HG03060 (cell line): ENCODE measurements at regions not wholly inside any gene's neighbourhood (a gene's known extent, or its start where the extent isn't known, plus 50 kb on each side); places are given as distances from the start of the nearest gene placed in this dataset.
"Not testable (repeated sequence)": the region's sequence is repeated elsewhere in the genome, so short reads cannot be mapped to it uniquely, and the experiment has no call there.

Source experiments
- ATAC-seq: cut with Tn5 transposase; IDR thresholded peaks from one replicate; pipeline ENCODE4 v1.9.1; 2021; ENCODE audit warnings: low read depth, moderate number of reproducible peaks; ENCODE audit not compliant: unreplicated experiment

- ATAC-seq, result no peak
Measured at GRCh38 chr5:130520211-130520610, 615.9 kb downstream of the CHSY3 start.

DNA sequence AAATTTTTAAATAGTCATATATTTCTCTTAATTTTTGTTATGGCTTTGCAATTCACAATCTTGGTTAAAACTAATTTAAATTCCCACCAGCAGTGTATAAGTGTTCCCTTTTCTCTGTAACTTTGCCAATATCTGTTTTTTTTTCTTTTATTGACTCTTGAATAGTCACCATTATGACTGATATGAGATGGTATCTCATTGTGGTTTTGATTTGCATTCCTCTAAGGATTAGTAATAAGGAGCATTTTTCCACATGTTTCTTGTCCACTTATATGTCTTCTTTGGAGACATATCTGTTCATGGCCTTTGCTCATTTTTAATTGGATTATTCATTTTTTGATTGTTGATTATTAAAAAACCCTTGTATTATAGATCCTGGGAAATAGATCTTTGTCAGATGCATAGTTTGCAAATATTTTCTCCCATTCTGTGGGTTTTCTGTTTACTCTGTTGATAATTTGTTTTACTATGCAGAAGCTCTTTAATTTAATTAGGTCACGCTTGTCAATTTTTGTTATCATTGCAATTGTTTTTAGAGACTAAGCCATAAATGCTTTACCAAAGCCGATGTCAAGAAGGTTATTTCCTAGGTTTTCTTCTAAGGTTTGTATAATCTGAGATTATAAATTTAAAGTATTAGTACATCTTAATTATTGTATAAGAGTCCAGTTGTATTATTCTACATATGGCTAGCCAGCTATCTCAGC, 610.9 kb downstream of the CHSY3 start:
- no peak for ATAC-seq

DNA sequence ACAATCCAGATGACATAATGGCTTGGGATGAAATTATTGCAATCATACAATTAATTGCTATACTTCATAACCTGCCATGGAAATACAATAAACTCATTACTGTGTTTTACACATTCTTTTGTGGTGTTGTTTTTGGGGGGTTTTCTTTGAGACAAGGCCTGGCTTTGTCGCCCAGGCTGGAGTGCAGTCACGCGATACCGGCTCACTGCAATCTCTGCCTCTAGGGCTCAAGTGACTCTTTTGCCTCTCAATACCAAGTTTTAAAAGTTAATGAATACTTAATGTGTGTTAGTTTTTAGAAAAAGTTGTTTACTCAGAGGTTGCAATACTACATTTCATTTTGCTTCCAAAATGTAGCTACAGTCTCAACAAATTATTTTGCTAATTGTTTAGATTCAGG, 598.4 kb downstream of the CHSY3 start:
- no peak for ATAC-seq

GRCh38 chr5:130501151-130501865, 597.0 kb downstream of the CHSY3 start:
- no peak for ATAC-seq

DNA sequence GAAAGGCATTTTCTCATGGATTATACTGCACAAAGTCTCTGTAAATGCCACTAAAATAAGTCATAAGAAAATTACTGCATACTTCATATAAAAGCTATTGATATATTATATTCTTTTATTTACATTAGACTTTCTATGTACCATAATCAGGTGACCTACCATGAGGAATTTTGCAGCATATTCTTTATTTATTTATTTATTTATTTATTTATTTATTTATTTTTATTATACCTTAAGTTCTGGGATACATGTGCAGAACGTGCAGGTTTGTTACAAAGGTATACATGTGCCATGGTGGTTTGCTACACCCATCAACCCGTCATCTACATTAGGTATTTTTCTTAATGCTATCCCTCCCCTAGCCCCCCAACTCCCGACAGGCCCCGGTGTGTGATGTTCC, 596.2 kb downstream of the CHSY3 start:
- not testable (repeated sequence) for ATAC-seq

GRCh38 chr5:130496215-130496614, 592.0 kb downstream of the CHSY3 start:
- ATAC-seq, result no peak

GRCh38 chr5:130488252-130488651, 584.0 kb downstream of the CHSY3 start:
- ATAC-seq, result no peak

- ATAC-seq, result no peak
Measured at GRCh38 chr5:130479045-130479804, 575.0 kb downstream of the CHSY3 start.

DNA sequence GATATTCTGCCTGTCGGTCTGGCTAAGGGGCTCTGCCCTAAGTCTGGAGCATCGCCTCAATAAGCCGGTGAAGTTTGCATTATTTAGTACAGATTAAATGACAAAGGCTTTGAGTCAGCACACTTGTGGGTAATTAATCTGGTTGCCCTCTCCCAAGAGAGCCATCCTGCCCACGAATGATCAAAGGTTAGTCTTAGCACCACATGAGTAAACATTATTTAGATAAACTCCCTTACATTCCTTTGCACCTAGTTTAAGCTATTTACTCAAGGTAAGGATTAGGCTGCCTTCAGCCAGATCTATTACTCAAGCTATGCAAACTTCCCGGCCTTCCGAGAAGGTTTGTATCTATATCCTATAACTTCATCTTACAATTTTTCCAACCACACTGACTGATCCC, 572.1 kb downstream of the CHSY3 start:
- ATAC-seq, result no peak

DNA sequence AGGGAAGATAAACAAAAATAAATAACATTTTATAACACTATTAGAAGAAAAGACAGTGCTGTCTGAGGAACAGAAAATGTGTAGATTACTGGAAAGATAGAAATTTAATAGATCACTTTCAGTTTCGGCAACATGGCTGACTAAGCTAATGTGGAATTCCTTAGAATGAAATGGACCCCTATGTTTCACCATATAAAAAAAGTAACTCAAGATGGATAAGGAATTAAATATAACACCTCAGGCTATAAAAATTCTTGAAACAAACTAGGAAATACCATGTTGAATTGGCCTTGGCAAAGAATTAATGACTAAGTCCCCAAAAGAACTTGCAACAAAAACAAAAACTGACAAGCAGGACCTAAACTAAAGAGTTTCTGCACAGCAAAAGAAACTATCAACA, 558.3 kb downstream of the CHSY3 start:
- ATAC-seq, result no peak

- no peak for ATAC-seq
Measured at GRCh38 chr5:130455175-130455574, 550.9 kb downstream of the CHSY3 start.

DNA sequence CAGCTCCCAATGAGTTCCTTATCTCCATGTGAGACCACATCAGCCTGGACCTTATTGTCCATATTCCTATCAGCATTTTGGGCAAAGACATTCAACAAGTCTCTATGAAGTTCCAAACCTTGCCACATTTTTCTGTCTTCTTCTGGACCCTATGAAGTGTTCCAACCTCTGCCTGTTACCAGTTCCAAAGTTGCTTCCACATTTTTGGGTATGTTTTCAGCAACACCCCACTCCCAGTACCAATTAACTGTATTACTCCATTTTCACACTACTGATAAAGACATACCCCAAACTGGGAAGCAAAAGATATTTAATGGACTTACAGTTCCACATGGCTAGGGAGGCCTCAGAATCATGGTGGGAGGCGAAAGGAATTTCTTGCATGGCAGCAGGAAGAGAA, 548.5 kb downstream of the CHSY3 start:
- no peak for ATAC-seq

DNA sequence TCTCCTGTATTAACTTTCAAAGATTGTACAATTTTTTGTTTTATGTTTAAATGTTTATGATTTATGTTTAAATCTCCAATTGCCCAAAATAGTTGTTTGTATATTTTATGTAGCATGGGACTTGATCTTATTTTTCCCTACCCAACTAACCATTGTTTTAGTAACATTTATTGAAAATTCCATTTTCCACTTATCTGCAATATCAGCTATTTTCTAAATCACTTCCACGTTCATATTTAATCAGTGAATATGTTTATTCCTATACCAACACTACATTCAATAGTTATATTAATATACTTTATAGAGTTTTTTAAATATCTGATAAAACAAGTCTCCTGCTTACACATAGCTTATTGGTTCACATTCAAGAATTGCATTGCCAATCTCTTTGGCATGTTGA, 532.2 kb downstream of the CHSY3 start:
- ATAC-seq, result no peak

DNA sequence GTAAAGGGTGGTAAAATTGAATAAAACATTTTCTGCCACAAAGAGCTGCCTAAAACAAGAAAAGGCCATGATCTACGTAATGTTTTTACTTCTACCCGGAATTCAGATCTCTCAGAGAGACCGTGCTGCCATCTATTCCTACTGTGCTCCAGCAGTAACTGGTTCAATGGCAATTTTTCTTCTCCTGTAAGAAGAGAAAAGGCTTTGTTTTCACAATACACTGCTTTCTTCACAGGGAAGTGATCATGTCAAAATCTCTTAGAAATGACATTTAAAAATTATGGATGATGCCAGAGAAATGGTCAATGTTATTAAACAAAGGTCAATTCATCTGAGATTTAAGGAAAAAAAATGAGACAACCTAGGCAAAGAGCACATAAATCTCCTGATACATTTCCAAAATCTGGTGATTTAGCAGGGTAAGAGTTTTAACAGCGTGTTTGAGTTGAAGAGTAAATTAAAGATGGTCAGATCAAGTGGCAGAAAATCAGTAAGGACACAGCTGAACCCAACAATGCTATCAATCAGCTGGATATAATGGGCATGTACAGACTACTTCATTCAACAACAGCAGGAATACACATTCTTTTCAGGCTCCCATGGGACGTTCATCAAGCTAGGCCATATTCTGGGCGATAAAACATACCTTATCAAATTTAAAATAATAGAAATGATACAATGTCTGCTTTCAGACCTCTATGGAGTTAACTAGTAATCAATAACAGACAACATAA, 523.1 kb downstream of the CHSY3 start:
- ATAC-seq, result no peak

- ATAC-seq, result no peak
Measured at GRCh38 chr5:130425424-130425823, 521.2 kb downstream of the CHSY3 start.

GRCh38 chr5:130424341-130424740, 520.1 kb downstream of the CHSY3 start:
- ATAC-seq, result no peak

DNA sequence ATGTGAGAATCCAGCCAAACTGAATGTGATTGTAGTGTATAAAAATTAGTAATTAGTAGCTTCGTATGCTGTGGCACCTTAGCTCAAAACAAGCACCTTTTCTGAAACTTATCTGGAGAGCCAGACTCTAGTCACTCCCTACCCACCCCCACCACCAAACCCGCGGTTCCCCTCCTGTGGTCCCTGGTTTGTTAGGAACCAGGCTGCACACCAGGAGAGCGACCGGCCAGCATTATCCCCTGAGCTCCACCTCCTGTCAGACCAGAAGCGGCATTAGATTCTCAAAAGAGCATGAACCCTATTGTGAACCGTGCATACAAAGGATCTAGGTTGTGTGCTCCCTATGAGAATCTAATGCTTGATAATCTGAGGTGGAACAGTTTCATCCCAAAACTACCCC, 498.6 kb downstream of the CHSY3 start:
- ATAC-seq, result no peak

DNA sequence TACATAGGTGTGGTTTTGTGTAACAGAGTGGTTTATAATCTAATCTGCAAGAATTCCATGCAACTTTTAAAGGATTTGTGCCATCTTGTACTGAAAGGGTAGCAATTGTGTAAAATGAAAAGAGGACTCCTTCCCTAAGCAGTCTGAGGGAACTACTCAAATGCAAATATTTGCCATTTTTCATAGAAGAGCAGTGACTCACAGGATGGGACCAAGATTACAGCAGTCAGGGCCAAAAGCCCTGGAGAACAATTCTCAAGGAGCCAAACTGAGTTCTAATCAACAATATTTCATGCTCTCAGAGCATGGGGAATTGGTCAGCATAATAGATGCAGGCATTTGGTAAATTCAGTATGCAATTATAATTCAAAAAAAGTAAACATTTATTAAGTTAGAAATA, 495.8 kb downstream of the CHSY3 start:
- no peak for ATAC-seq

DNA sequence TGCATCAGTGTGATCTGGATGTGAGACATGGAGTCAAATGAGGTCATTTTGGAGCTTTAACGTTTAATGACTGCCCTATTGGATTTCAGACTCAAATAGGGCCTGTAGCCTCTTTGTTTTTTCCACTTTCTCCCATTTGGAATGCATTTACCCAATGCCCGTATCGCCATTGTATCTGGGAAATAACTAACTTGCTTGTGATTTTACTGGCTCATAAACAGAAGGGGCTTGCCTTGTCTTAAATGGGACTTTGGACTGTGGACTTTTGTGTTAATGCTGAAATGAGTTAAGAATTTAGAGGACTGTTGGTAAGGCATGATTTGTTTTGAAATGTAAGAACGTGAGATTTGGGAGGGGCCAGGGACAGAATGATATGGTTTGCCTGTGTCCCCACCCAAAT, 494.6 kb downstream of the CHSY3 start:
- ATAC-seq, result no peak

GRCh38 chr5:130397727-130398126, 493.5 kb downstream of the CHSY3 start:
- ATAC-seq, result not testable (repeated sequence)

GRCh38 chr5:130397132-130397531, 492.9 kb downstream of the CHSY3 start:
- no peak for ATAC-seq
